Activated naive CD4-positive, alpha-beta T cell treated with anti-CD3 and anti-CD28 coated beads, Interleukin-2, amount 10 ng/mL, durations not matched to agents 7 days and 5 days (primary cell): ENCODE measurements at regions not wholly inside any gene's neighbourhood (a gene's known extent, or its start where the extent isn't known, plus 50 kb on each side); places are given as distances from the start of the nearest gene placed in this dataset.
A peak's percentile ranks its signal among the peaks of the same experiment; 100 is the strongest.

ENCODE experiments used
- CTCF ChIA-PET: fragments of 350-600 bp; sonication (Branson Sonifier 250); formaldehyde crosslinking; loops from one replicate; lab custom pipeline; 2021; ENCODE audit warnings: antibody characterized with exemption; lab: Charles Lee
- DNase-seq: peaks from one replicate; pipeline ENCODE4 v3.0.0-alpha.2; 2020
- H3K27ac Mint-ChIP-seq: one replicate; pipeline ENCODE4 v1.8.0; 2021; ENCODE audit warnings: mild to moderate bottlenecking, moderate library complexity, mixed read lengths
- H3K27me3 Mint-ChIP-seq: one replicate; pipeline ENCODE4 v1.8.0; 2021; ENCODE audit warnings: mild to moderate bottlenecking, mixed read lengths
- H3K36me3 Mint-ChIP-seq: one replicate; pipeline ENCODE4 v1.8.0; 2021; ENCODE audit warnings: mixed read lengths
- H3K4me1 Mint-ChIP-seq: one replicate; pipeline ENCODE4 v1.8.0; 2021; ENCODE audit warnings: mixed read lengths
- H3K4me3 Mint-ChIP-seq: one replicate; pipeline ENCODE4 v1.8.0; 2021; ENCODE audit warnings: mild to moderate bottlenecking, moderate library complexity, mixed read lengths
- H3K9me3 Mint-ChIP-seq: one replicate; pipeline ENCODE4 v1.8.0; 2021; ENCODE audit warnings: mixed read lengths

DNA sequence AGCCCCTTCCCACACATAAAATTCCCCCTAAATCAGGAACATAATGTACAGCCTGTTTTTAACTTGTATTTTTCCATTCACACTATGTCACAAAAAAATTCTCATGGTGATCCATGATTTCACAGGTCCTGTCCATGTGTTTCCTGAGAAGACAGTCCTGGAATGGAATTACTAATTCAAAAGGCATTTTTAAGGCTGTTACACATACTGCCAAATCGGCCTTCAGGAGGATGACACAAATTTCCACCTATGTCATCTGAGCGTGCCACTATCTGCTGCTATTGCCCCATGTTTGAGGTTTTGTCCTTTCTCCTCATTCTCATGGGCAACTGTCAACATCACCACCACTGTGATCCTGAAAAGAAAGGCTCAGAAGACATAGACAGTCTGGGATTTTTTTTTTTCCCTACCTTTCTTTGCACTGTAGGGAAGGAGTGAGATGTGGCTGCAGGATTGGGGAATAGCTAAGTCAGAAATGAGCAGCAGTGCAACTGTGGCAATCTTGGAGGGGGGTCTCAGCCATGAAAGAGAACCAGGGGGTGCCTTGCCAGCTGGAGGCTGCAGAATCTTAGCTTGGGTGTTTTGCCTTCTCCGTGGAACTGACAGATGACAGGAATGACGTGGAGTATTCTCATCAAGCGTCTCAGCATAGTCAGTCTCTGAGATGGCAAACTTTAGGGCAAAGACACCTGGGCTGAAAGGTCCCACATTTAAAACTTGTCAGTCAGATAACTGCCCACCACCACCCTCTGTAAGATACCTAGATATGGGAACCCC, 73.4 kb downstream of the MARCHF4 start:
- DNase-seq = no peak
- H3K4me3 Mint-ChIP-seq = no peak overlapping the region
- H3K27ac Mint-ChIP-seq = no peak overlapping the region
- peaks cover 4% of the 10 kb centered on the region for H3K27me3 Mint-ChIP-seq
- H3K9me3 Mint-ChIP-seq = no peaks in the 10 kb centered on the region
- H3K36me3 Mint-ChIP-seq = no peaks in the 10 kb centered on the region
- peaks cover 11% of the 10 kb centered on the region for H3K4me1 Mint-ChIP-seq
- CTCF ChIA-PET = interaction anchor here (2.2 kb wide), 1 partner anchor 15 kb away, joined by 6 read pairs; no protein-coding TSS in a partner anchor

DNA sequence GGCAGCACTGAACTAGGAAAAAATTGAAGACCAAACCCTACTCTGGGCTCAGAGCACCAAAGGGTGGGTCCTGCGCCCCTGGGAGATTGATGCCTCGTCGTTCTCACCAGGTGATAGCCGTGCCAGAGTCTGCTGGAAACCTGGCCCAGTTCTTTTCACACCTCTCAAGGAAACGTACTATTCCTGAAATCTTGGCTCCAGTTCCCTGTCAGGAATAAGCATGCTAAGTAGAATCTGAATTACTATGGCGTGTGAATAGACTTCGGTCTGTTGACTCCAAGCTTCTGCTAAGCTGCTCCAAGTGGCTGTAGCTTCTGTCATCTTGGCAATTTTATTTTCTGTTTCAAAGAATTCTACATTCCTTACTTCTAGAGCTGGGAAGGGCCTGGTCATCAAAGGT, 75.4 kb downstream of the MARCHF4 start:
- no peaks in the 10 kb centered on the region for H3K36me3 Mint-ChIP-seq
- DNase-seq = no peak
- no peak overlapping the region for H3K27ac Mint-ChIP-seq
- H3K4me3 Mint-ChIP-seq = no peak overlapping the region
- peaks cover 11% of the 10 kb centered on the region for H3K4me1 Mint-ChIP-seq
- peaks cover 4% of the 10 kb centered on the region for H3K27me3 Mint-ChIP-seq
- no peaks in the 10 kb centered on the region for H3K9me3 Mint-ChIP-seq
- CTCF ChIA-PET = interaction anchor here (0.9 kb wide), 1 partner anchor 54 kb away, joined by 3 read pairs; no protein-coding TSS in a partner anchor

DNA sequence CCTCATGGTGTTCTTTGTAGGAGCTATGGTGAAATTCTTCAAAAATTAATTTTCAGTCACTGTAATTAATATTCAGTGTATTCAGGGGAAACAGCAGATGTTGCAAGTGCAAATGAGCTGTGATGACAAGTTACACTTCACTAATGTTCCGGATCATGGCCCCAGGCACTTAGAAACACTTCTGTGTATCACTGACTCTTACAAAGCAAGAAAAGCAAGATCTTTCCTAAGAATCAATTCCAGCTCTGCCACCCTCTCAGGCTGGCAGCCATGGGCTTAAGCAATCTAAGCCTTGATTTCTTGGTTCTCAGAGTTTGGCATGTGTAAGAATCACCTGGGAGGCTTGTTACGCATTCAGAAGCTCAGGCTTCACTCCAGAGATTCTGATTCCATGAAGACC, 78.0 kb downstream of the MARCHF4 start:
- peaks cover 4% of the 10 kb centered on the region for H3K27me3 Mint-ChIP-seq
- CTCF ChIA-PET = interaction anchor here (0.9 to 1.0 kb wide), 2 partner anchors 12 to 110 kb away, joined by 3 read pairs; no protein-coding TSS in a partner anchor
- DNase-seq = no peak

DNA sequence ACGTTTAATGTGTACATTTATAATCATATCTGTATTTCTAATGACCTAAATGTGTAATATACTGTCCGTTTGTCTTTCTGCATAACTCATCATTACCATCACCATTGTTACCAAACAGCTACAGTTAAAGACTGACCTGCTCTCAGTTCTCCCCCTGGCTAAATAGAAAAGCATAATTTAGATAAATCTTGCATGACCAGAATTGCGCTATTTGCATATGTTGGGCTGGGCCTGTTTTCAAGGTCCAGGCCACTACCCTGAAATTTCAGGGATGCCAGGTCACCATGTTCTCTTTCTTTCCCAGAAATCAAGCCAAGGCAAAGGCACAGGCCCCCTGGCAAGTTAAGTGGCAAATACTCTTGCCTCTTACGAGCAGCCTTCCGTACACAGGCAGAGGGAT, 78.4 kb downstream of the MARCHF4 start:
- Mint-ChIP-seq H3K27ac (no peak overlapping the region), H3K27me3 (peaks cover under 1% of the 10 kb centered on the region), H3K4me3 (no peak overlapping the region), H3K9me3 (no peaks in the 10 kb centered on the region), H3K36me3 (no peaks in the 10 kb centered on the region), H3K4me1 (peaks cover 11% of the 10 kb centered on the region)
- CTCF ChIA-PET = interaction anchor here (0.9 to 1.0 kb wide), 2 partner anchors 12 to 111 kb away, joined by 3 read pairs; no protein-coding TSS in a partner anchor
- DNase-seq = no peak

More for the DNA sequence above, 78.0 kb downstream of the MARCHF4 start:
- Mint-ChIP-seq H3K27ac (no peak overlapping the region), H3K9me3 (no peaks in the 10 kb centered on the region), H3K4me3 (no peak overlapping the region), H3K36me3 (no peaks in the 10 kb centered on the region), H3K4me1 (peaks cover 11% of the 10 kb centered on the region)

DNA sequence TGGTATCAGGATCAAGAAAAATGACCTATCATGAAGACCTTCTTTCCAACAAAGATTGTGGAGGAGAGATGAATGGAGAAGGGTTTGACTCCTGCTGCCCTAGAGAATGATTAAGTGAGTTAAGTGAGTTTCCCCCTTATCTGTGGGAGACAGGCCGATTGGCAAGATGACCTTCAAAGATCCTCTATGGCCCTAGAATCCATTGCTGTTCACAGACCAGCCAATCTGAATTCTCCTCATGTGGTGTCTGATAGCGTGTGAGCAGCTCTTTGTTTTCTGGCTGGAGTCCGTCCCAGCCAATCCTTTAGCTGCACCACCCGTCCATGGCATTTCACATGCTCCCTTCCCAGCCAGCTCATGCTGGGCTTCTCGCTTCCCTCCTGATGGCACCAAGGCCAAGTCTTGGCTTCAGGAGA, 79.4 kb downstream of the MARCHF4 start:
- no peaks in the 10 kb centered on the region for H3K36me3 Mint-ChIP-seq
- CTCF ChIA-PET = interaction anchor here (1.5 kb wide), 1 partner anchor 9 kb away, joined by 3 read pairs; no protein-coding TSS in a partner anchor
- DNase-seq = no peak
- H3K4me1 Mint-ChIP-seq = peaks cover 11% of the 10 kb centered on the region
- no peaks in the 10 kb centered on the region for H3K9me3 Mint-ChIP-seq
- H3K27ac Mint-ChIP-seq = no peak overlapping the region
- no peak overlapping the region for H3K4me3 Mint-ChIP-seq
- H3K27me3 Mint-ChIP-seq = no peaks in the 10 kb centered on the region

DNA sequence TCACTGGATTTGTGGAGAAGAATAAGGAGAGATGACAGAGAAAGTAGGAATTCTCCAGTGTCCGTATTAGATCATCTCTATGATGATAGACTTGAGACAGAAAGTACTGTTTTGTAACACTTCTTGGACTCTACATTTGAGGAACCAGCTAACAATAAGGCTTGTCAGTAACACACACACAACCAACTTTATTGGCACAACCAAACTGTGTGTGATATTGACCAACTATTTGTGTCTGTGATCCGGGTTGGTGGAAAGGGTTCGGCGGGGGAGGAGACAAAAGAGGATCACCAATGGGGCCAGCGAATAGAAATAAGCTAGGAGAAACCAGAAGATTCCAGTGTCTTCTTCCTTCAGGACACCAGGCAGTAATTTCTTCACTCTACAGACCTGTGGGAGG, 79.8 kb downstream of the MARCHF4 start:
- Mint-ChIP-seq H3K27me3 (no peaks in the 10 kb centered on the region), H3K36me3 (no peaks in the 10 kb centered on the region), H3K27ac (no peak overlapping the region), H3K9me3 (no peaks in the 10 kb centered on the region), H3K4me1 (peaks cover 11% of the 10 kb centered on the region), H3K4me3 (no peak overlapping the region)
- no peak for DNase-seq
- CTCF ChIA-PET = interaction anchor here (1.5 kb wide), 1 partner anchor 9 kb away, joined by 3 read pairs; no protein-coding TSS in a partner anchor

DNA sequence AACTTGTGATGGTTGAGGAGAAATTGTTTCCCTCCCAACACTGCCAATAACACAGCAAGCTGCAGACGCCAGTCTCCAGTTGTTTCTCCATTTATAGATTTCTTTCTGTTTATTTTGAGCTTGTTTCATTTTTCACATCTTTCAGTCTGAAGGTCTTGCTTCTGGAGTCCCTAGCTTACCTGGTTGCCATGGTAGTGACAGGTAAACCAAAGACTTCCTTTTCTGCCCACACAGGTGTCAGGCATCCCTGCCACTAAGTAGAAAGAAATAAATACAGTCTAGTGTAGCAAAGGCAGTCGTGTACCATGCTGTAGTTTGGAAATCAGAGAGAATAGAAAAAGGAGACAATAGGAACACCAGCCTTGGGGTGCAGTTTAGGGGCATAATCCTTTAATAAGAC, 82.8 kb downstream of the MARCHF4 start:
- no peak overlapping the region for H3K27ac Mint-ChIP-seq
- H3K4me1 Mint-ChIP-seq = no peaks in the 10 kb centered on the region
- H3K4me3 Mint-ChIP-seq = no peak overlapping the region
- peaks cover 5% of the 10 kb centered on the region for H3K27me3 Mint-ChIP-seq
- H3K9me3 Mint-ChIP-seq = no peaks in the 10 kb centered on the region
- DNase-seq = no peak
- H3K36me3 Mint-ChIP-seq = no peaks in the 10 kb centered on the region
- CTCF ChIA-PET = interaction anchor here (0.6 to 1.6 kb wide), 3 partner anchors 13 to 837 kb away, joined by 3 to 4 read pairs (median 4); no protein-coding TSS in a partner anchor

DNA sequence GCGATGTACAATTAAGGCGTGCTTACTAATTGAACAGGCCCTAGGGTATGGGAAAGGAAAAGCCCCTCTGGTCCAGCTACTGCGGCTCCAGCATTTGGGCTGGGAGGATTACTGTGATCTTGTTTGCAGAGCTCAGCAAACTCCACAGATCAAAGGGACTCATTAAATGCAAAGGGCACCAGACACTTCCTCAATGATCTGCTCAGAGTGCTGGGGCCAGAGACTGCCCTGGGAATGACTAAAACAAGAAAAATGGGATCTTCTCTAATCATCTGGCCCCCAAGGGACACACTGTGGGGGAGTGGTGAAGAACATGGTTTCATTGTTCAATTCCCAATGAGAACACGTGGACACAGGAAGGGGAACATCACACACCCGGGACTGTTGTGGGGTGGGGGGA, 85.0 kb downstream of the MARCHF4 start:
- Mint-ChIP-seq H3K36me3 (no peaks in the 10 kb centered on the region), H3K9me3 (no peaks in the 10 kb centered on the region), H3K4me3 (no peak overlapping the region), H3K27me3 (peaks cover 5% of the 10 kb centered on the region), H3K4me1 (no peaks in the 10 kb centered on the region), H3K27ac (no peak overlapping the region)
- DNase-seq = no peak
- CTCF ChIA-PET = no interaction called here

DNA sequence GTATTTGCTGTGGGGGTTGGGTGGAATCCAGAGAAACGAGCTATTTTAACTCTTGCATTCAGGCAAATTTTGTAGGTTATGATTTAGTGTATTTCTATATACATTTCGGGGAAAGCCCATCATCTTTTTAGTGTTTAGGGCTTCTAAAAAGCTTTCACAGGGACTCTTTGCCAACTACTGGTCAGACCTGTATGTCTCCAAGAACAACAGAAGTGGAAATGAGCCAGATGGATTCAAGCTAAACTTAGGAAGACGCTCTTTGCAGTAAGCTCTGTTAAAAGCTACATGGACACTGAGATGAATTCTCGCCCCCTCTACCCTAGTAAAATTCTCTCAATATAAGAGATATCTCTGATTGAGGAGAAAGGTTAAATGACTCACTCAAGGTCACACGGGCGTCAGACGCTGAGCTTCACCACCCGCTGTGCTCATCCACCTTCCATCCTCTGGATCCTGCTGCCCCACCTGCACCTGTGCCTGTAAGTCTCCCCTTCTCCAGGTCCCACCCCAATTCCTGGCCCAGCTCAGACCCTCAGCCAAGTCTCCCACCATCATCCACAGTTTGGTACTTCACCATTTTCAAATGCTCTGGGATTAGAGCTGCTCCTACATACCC, 85.6 kb downstream of the MARCHF4 start:
- H3K4me1 Mint-ChIP-seq = no peaks in the 10 kb centered on the region
- no peak overlapping the region for H3K27ac Mint-ChIP-seq
- H3K4me3 Mint-ChIP-seq = no peak overlapping the region
- DNase-seq = no peak
- CTCF ChIA-PET = no interaction called here
- H3K27me3 Mint-ChIP-seq = peaks cover 5% of the 10 kb centered on the region
- H3K9me3 Mint-ChIP-seq = no peaks in the 10 kb centered on the region
- no peaks in the 10 kb centered on the region for H3K36me3 Mint-ChIP-seq

DNA sequence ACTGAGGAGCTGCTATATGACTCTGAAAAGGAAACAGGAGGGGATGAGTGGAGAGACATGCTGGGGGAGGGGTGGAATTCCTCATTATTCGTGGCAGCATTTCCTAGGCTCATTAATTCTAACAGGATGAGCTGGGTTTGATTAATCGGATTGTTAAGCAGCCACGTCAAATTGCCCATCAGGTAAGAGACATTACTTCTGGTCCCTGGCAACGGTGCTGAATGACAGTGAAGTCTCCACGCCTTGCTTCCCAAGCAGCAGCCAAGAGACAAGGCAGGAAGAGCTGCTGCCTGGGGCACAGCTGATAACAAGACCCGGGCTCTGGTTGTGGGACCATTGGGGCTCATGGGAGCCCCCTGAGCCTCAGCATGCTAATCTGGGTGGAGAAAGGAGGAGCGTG, 86.6 kb downstream of the MARCHF4 start:
- H3K4me1 Mint-ChIP-seq = no peaks in the 10 kb centered on the region

DNA sequence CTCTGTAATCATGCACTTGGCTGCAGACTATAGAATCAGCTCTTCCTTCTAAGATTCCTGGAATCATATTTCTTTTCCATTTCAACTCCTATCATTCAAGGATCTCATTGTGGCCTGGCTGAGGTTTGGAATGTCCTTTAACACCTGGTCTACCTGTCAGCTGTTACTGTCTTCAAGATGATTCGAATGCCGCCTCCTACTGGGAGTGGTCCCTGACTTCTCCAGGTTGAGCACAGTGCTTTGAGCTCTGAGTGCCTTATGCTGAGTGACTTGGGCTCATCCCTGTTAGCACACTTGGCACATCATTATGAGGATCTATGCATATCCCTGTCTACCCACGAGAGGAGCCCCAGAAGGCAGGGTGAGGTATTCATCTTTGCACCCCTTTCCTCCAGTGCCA, 87.6 kb downstream of the MARCHF4 start:
- Mint-ChIP-seq H3K27me3 (peaks cover 5% of the 10 kb centered on the region), H3K36me3 (no peaks in the 10 kb centered on the region), H3K4me3 (no peak overlapping the region), H3K9me3 (no peaks in the 10 kb centered on the region), H3K4me1 (no peaks in the 10 kb centered on the region), H3K27ac (no peak overlapping the region)
- CTCF ChIA-PET = interaction anchor here (1.6 to 1.8 kb wide), 2 partner anchors 15 to 120 kb away, joined by 6 read pairs; no protein-coding TSS in a partner anchor
- DNase-seq = no peak

More for the DNA sequence above, 86.6 kb downstream of the MARCHF4 start:
- Mint-ChIP-seq H3K9me3 (no peaks in the 10 kb centered on the region), H3K27ac (no peak overlapping the region), H3K27me3 (peaks cover 5% of the 10 kb centered on the region), H3K36me3 (no peaks in the 10 kb centered on the region), H3K4me3 (no peak overlapping the region)
- no peak for DNase-seq
- CTCF ChIA-PET = interaction anchor here (0.9 kb wide), 1 partner anchor 176 kb away, joined by 3 read pairs; no protein-coding TSS in a partner anchor

DNA sequence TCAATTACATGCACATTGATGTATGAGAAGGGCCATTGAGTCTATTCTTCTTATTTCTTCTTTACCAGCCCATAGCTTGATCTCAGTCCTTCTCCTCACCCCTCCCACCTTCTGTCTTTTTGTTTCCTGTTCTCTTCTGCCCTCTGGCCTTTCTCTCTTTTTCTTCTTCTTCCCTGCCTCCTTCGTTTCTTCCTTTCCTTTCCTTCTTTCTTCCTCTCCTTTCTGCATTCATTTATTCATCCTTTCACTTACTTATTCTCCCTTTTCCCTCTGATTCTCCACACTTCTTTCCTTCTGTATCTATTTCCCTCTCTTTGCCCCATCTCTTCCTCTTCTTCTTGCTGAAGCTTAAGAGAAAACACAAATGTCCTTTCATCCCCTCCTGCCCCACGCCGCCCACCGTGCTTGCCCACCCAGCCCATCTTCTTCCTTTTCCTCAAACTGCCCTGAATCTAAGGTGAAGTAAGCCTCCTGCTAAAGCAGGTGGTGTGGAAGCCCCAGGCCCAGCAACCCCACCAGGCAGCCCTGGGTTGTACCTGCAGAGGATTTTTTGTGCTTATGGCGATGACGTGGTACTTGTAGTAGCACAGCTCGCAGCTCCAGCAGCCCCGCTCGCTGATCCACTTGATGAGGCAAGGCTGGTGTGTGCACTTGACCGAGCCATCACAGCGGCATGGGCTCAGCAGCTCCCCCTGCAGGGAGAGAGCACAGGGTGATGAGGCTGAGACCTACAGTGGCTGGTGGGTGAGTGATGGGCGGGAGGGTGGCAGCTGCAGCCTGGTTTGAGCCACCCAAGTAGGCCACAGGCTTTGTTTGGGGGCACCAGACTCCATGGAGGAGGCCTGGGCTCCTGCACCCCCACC, 89.0 kb downstream of the MARCHF4 start:
- no peak overlapping the region for H3K27ac Mint-ChIP-seq

DNA sequence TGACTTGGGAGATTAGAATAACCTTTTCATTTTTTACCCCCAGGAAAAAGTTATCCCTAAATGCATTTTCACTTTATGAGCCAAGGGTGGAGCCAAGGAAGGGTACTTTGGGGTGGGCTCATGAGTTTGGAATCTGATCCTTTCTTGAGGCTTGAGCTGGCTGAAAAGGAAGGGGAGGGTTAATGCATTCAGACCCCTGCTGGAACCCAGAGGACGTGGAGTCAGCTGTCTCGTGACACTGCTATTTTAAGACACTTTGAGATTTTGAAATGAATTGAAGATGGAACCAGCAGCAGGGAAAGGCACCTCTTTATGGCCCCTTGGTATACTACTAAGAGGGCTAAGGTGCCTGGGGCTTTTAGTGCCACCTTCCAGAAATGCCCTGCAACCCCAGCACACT, 90.4 kb downstream of the MARCHF4 start:
- H3K27me3 Mint-ChIP-seq = peaks cover 2% of the 10 kb centered on the region
- H3K27ac Mint-ChIP-seq = no peak overlapping the region
- no peaks in the 10 kb centered on the region for H3K9me3 Mint-ChIP-seq
- no peak overlapping the region for H3K4me3 Mint-ChIP-seq
- DNase-seq = no peak
- no peaks in the 10 kb centered on the region for H3K36me3 Mint-ChIP-seq
- CTCF ChIA-PET = interaction anchor here (0.5 to 1.0 kb wide), 3 partner anchors 13 to 35 kb away, joined by 3 read pairs; no protein-coding TSS in a partner anchor
- no peaks in the 10 kb centered on the region for H3K4me1 Mint-ChIP-seq

More for the DNA sequence above, 89.0 kb downstream of the MARCHF4 start:
- Mint-ChIP-seq H3K9me3 (no peaks in the 10 kb centered on the region), H3K36me3 (no peaks in the 10 kb centered on the region), H3K27me3 (peaks cover 5% of the 10 kb centered on the region), H3K4me3 (no peak overlapping the region), H3K4me1 (no peaks in the 10 kb centered on the region)
- DNase-seq = peak; percentile 24
- CTCF ChIA-PET = interaction anchor here (0.8 to 1.8 kb wide), 11 partner anchors 8 to 121 kb away, joined by 3 to 6 read pairs (median 3); no protein-coding TSS in a partner anchor
